ENCODE measurements at regions not wholly inside any gene's neighbourhood (a gene's known extent, or its start where the extent isn't known, plus 50 kb on each side); places are given as distances from the start of the nearest gene placed in this dataset.

DNA sequence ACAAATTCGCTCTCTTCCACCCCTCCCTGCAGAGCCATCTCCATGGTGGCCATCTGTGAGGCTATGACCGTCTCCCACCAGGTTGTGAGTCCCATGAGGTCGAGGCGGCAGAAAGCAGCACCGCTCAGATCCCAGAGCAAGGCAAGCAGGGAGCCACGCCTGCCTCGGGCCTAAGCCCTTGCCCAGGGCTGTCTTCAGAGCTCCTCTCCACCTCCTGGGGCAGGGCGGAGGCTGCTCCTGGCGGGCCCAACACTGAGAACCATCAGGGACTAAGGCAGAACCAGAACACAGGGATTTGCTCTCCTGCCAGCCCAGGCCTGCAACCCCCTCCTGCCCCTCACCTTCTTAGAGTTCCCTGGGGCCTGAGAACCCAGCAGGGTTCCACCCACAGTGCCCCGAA, 80.9 kb upstream of the WNT11 start:
- no peak for TF ChIP-seq RCOR1 (conservative IDR thresholded peaks at IDR 0.05; ENCODE audit: low read depth, low read length)
- no peak for TF ChIP-seq CEBPB (IDR thresholded peaks at IDR 0.05; ENCODE audit: borderline replicate concordance in 1 of 2, low read depth in 2 of 2, low read length in 2 of 2)
- no peak for TF ChIP-seq ESRRA (IDR thresholded peaks at IDR 0.05; ENCODE audit: low read length)
- TF ChIP-seq, protein P1, sequence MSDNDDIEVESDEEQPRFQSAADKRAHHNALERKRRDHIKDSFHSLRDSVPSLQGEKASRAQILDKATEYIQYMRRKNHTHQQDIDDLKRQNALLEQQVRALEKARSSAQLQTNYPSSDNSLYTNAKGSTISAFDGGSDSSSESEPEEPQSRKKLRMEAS (IDR thresholded peaks at IDR 0.05; ENCODE audit: low read depth, low read length) = no peak
- TF ChIP-seq, protein P2, sequence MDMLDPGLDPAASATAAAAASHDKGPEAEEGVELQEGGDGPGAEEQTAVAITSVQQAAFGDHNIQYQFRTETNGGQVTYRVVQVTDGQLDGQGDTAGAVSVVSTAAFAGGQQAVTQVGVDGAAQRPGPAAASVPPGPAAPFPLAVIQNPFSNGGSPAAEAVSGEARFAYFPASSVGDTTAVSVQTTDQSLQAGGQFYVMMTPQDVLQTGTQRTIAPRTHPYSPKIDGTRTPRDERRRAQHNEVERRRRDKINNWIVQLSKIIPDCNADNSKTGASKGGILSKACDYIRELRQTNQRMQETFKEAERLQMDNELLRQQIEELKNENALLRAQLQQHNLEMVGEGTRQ (IDR thresholded peaks at IDR 0.05; ENCODE audit: borderline replicate concordance, low read depth, low read length) = no peak
- TF ChIP-seq FOXM1 (IDR thresholded peaks at IDR 0.05; ENCODE audit: low read depth, low read length) = no peak
- TF ChIP-seq HDAC2 (IDR thresholded peaks at IDR 0.05) = no peak
- no peak for TF ChIP-seq EZH2 (IDR thresholded peaks at IDR 0.05; ENCODE audit: borderline replicate concordance, control insufficient read depth, low read depth, low read length)
- no peak for TF ChIP-seq CBFB (IDR thresholded peaks at IDR 0.05; ENCODE audit: low read depth)
- TF ChIP-seq, protein P3, sequence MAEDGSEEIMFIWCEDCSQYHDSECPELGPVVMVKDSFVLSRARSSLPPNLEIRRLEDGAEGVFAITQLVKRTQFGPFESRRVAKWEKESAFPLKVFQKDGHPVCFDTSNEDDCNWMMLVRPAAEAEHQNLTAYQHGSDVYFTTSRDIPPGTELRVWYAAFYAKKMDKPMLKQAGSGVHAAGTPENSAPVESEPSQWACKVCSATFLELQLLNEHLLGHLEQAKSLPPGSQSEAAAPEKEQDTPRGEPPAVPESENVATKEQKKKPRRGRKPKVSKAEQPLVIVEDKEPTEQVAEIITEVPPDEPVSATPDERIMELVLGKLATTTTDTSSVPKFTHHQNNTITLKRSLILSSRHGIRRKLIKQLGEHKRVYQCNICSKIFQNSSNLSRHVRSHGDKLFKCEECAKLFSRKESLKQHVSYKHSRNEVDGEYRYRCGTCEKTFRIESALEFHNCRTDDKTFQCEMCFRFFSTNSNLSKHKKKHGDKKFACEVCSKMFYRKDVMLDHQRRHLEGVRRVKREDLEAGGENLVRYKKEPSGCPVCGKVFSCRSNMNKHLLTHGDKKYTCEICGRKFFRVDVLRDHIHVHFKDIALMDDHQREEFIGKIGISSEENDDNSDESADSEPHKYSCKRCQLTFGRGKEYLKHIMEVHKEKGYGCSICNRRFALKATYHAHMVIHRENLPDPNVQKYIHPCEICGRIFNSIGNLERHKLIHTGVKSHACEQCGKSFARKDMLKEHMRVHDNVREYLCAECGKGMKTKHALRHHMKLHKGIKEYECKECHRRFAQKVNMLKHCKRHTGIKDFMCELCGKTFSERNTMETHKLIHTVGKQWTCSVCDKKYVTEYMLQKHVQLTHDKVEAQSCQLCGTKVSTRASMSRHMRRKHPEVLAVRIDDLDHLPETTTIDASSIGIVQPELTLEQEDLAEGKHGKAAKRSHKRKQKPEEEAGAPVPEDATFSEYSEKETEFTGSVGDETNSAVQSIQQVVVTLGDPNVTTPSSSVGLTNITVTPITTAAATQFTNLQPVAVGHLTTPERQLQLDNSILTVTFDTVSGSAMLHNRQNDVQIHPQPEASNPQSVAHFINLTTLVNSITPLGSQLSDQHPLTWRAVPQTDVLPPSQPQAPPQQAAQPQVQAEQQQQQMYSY (CRISPR knock-in tag; IDR thresholded peaks at IDR 0.05) = no peak
- no peak for TF ChIP-seq JUNB (IDR thresholded peaks at IDR 0.05)
